A673 (cell line): ENCODE measurements at regions not wholly inside any gene's neighbourhood (a gene's known extent, or its start where the extent isn't known, plus 50 kb on each side); places are given as distances from the start of the nearest gene placed in this dataset.

Experiments
- BruUV-seq: library from RNA; stranded (reverse); fragments of 400-500 nt; replicated peaks from 2 replicates; lab custom pipeline; 2021; lab: Mats Ljungman, UMichigan
- CTCF ChIA-PET: fragments of 300-600 bp; sonication (Branson Sonifier 250); formaldehyde crosslinking; loops from one replicate; lab custom pipeline; 2022; ENCODE audit warnings: antibody characterized with exemption; lab: Charles Lee
- POLR2A ChIA-PET: fragments of 300-600 bp; sonication (Branson Sonifier 250); formaldehyde crosslinking; loops from one replicate; lab custom pipeline; 2022; ENCODE audit warnings: antibody characterized with exemption; ENCODE audit not compliant: low non-redundant PET; lab: Charles Lee
- DNase-seq: peaks from one replicate; pipeline ENCODE4 v3.0.0-alpha.2; 2015; ENCODE audit warnings: low spot score
- H3K27ac ChIP-seq: fragments of 200-600 bp; sonication (generic); 2 replicates; pipeline ENCODE4 v1.5.1; 2016; ENCODE audit warnings: mixed run types, low read depth, mild to moderate bottlenecking, mixed read lengths, antibody characterized with exemption, low read length; ENCODE audit not compliant: poor library complexity, severe bottlenecking
- H3K27me3 ChIP-seq: fragments of 200-600 bp; sonication (generic); replicated peaks from 2 replicates; pipeline ENCODE4 v1.6.1; 2017; ENCODE audit warnings: mixed run types, low read depth, mild to moderate bottlenecking, mixed read lengths, antibody characterized with exemption, low read length; ENCODE audit not compliant: insufficient read depth, poor library complexity
- H3K36me3 ChIP-seq: fragments of 200-600 bp; sonication (generic); 2 replicates; pipeline ENCODE4 v1.6.1; 2016; ENCODE audit warnings: mixed run types, mild to moderate bottlenecking, mixed read lengths, antibody characterized with exemption, low read length; ENCODE audit not compliant: insufficient read depth, poor library complexity, severe bottlenecking
- H3K4me1 ChIP-seq: fragments of 200-600 bp; sonication (generic); 2 replicates; pipeline ENCODE4 v1.6.1; 2017; ENCODE audit warnings: mixed run types, mild to moderate bottlenecking, mixed read lengths, antibody characterized with exemption, low read length; ENCODE audit not compliant: insufficient read depth, poor library complexity, severe bottlenecking
- H3K4me3 ChIP-seq: fragments of 200-600 bp; sonication (generic); 2 replicates; pipeline ENCODE4 v1.5.1; 2016; ENCODE audit warnings: low read depth, mixed run types, mild to moderate bottlenecking, mixed read lengths, low read length; ENCODE audit not compliant: poor library complexity, severe bottlenecking
- H3K9me3 ChIP-seq: fragments of 200-600 bp; sonication (generic); 2 replicates; pipeline ENCODE4 v1.6.1; 2016; ENCODE audit warnings: mixed run types, low read depth, mild to moderate bottlenecking, mixed read lengths, antibody characterized with exemption, low read length; ENCODE audit not compliant: poor library complexity, severe bottlenecking
- EZH2 ChIP-seq: fragments of 200-600 bp; sonication (generic); IDR thresholded peaks from 2 replicates; pipeline ENCODE4 v1.6.1; 2017; ENCODE audit warnings: borderline replicate concordance, low read depth, mild to moderate bottlenecking, mixed read lengths, antibody characterized with exemption, low read length; ENCODE audit not compliant: poor library complexity, severe bottlenecking
- intact Hi-C: fragments of 100-400 bp; cut with micrococcal nuclease; formaldehyde crosslinking; loops from one replicate; pipeline ENCODE4 v1.10.0; 2022; ENCODE audit not compliant: unreplicated experiment
- TF ChIP-seq, protein P1 (sequence below): fragments of 300-800, 200-600 bp; sonication (generic); conservative IDR thresholded peaks from 2 replicates; pipeline ENCODE4 v1.5.1; 2017; ENCODE audit warnings: low read depth, mild to moderate bottlenecking, antibody characterized with exemption, low read length, moderate library complexity, mixed read lengths

DNA sequence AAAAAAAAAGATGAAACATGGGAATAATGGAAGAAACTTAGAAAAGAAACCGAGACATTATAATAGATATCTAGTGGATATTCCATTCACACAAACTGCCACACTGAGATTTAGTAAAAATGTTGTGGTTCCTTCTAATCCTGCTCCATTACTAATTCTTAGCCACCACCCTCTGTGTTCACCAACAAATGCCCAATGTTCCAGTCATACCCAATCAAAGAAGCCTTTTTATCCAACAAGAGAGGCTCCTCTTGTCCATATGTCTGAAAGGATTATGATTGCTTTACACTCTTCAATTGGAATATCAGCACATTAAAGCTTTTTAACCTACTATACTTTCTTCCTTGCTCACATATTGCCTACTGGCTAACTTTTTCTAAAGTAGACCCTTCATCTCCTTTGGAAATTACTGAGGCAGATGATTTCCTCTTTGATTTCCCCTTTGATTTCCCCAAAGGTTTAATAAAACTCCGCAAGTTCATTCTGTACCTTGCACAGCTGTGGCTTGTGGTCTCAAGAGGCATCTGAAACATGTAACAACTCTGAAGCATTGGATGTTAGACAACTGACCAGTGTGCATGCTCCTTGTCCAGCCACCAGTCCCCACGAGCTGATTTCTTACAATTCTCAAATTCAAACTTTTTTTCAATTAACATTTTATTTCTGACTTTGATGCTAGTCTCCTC, 305.6 kb upstream of the LYPLAL1 start:
- Histone ChIP-seq H3K4me1 (no peaks in the 10 kb centered on the region), H3K36me3 (no peaks in the 10 kb centered on the region), H3K9me3 (no peaks in the 10 kb centered on the region), H3K27me3 (peaks cover 15% of the 10 kb centered on the region), H3K27ac (no peak overlapping the region), H3K4me3 (no peak overlapping the region)
- ChIA-PET CTCF (no interaction called here), POLR2A (no interaction called here)
- no TSS peak for BruUV-seq
- DNase-seq = no peak
- intact Hi-C loops = no loop called here
- TF ChIP-seq, protein P1, sequence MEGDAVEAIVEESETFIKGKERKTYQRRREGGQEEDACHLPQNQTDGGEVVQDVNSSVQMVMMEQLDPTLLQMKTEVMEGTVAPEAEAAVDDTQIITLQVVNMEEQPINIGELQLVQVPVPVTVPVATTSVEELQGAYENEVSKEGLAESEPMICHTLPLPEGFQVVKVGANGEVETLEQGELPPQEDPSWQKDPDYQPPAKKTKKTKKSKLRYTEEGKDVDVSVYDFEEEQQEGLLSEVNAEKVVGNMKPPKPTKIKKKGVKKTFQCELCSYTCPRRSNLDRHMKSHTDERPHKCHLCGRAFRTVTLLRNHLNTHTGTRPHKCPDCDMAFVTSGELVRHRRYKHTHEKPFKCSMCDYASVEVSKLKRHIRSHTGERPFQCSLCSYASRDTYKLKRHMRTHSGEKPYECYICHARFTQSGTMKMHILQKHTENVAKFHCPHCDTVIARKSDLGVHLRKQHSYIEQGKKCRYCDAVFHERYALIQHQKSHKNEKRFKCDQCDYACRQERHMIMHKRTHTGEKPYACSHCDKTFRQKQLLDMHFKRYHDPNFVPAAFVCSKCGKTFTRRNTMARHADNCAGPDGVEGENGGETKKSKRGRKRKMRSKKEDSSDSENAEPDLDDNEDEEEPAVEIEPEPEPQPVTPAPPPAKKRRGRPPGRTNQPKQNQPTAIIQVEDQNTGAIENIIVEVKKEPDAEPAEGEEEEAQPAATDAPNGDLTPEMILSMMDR = no peak
- no peak for TF ChIP-seq EZH2

DNA sequence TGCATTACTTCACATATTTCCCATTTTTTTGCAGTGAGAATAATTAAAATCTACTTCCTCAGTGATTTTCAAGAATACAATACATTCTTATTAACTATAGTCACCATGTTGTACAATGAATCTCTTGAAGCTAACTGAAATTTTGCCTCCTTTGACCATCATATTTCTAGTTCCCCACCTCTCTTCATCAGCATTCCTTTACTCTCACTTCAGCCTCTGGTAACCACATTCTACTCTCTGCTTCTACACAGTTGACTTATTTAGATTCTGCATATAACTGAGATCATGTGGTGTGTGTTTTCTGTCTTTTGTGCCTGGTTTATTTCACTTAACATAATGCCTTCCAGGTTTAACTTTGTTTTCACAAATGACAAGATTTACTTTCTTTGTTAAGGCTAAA, 304.4 kb upstream of the LYPLAL1 start:
- Histone ChIP-seq H3K36me3 (no peaks in the 10 kb centered on the region), H3K4me1 (no peaks in the 10 kb centered on the region), H3K4me3 (no peak overlapping the region), H3K9me3 (no peaks in the 10 kb centered on the region), H3K27me3 (peaks cover 15% of the 10 kb centered on the region), H3K27ac (no peak overlapping the region)
- no peak for DNase-seq
- TF ChIP-seq EZH2 = no peak
- TF ChIP-seq, protein P1 = no peak
- BruUV-seq = no TSS peak
- intact Hi-C loops = no loop called here
- CTCF ChIA-PET = no interaction called here
- POLR2A ChIA-PET = interaction anchor here (0.7 kb wide), 1 partner anchor 407 kb away, joined by 3 read pairs; no protein-coding TSS in a partner anchor

DNA sequence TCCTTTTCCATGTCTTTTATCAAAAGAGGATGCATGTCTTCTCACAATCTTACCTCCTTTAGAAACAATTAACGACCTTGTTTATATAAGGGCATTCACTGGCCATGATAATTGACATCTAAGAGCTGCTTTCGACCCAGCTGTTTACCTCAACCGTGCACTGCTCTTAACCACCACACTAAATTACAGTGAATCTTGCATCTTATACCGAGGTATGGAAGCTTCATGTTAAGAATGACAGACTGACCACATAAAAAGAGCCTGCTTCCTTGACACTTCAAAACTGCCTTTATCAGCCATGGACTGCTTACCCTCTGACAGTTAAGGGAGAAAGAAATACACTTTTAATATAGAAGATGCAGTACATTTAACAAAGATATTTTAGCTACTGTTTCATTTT, 301.7 kb upstream of the LYPLAL1 start:
- Histone ChIP-seq H3K4me1 (no peaks in the 10 kb centered on the region), H3K4me3 (no peak overlapping the region), H3K9me3 (no peaks in the 10 kb centered on the region), H3K27ac (no peak overlapping the region), H3K36me3 (no peaks in the 10 kb centered on the region), H3K27me3 (no peaks in the 10 kb centered on the region)
- BruUV-seq = no TSS peak
- TF ChIP-seq, protein P1 = no peak
- no peak for TF ChIP-seq EZH2
- intact Hi-C loops = no loop called here
- ChIA-PET CTCF (no interaction called here), POLR2A (no interaction called here)
- no peak for DNase-seq
